ENCODE measurements at regions not wholly inside any gene's neighbourhood (a gene's known extent, or its start where the extent isn't known, plus 50 kb on each side); places are given as distances from the start of the nearest gene placed in this dataset.

- no peak for DNase-seq
- TF ChIP-seq EZH2phosphoT487 (IDR thresholded peaks at IDR 0.05; ENCODE audit: low read length) = no peak
- no peak for TF ChIP-seq EZH2 (optimal IDR thresholded peaks at IDR 0.05; ENCODE audit: low read depth, low read length)
- TF ChIP-seq, protein P1, sequence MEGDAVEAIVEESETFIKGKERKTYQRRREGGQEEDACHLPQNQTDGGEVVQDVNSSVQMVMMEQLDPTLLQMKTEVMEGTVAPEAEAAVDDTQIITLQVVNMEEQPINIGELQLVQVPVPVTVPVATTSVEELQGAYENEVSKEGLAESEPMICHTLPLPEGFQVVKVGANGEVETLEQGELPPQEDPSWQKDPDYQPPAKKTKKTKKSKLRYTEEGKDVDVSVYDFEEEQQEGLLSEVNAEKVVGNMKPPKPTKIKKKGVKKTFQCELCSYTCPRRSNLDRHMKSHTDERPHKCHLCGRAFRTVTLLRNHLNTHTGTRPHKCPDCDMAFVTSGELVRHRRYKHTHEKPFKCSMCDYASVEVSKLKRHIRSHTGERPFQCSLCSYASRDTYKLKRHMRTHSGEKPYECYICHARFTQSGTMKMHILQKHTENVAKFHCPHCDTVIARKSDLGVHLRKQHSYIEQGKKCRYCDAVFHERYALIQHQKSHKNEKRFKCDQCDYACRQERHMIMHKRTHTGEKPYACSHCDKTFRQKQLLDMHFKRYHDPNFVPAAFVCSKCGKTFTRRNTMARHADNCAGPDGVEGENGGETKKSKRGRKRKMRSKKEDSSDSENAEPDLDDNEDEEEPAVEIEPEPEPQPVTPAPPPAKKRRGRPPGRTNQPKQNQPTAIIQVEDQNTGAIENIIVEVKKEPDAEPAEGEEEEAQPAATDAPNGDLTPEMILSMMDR (IDR thresholded peaks at IDR 0.05; ENCODE audit: low read length) = no peak
- no peaks in the 10 kb centered on the region for H3K4me1 ChIP-seq (ENCODE audit: low read length)
- no peak overlapping the region for H3K4me2 ChIP-seq (ENCODE audit: low read depth, low read length)
- no peak overlapping the region for H3K9ac ChIP-seq (ENCODE audit: low read length)
- H3K36me3 ChIP-seq (replicated peaks; ENCODE audit: insufficient read depth, low read length) = no peaks in the 10 kb centered on the region
- H3K9me2 ChIP-seq (replicated peaks; ENCODE audit: insufficient read depth, low read length) = no peaks in the 10 kb centered on the region
- H3K27me3 ChIP-seq (replicated peaks; ENCODE audit: insufficient read depth, low read length) = no peaks in the 10 kb centered on the region
- H2AFZ ChIP-seq (ENCODE audit: low read length) = no peak overlapping the region
- H3K79me2 ChIP-seq (ENCODE audit: low read length) = no peaks in the 10 kb centered on the region
- no peaks in the 10 kb centered on the region for H3K9me3 ChIP-seq (replicated peaks; ENCODE audit: insufficient read depth, low read length)
- H3K27ac ChIP-seq (ENCODE audit: low read length) = no peak overlapping the region
- H3K4me3 ChIP-seq (ENCODE audit: low read length) = no peak overlapping the region
- H4K20me1 ChIP-seq (ENCODE audit: insufficient read depth, low read length) = no peaks in the 10 kb centered on the region
- no peaks in the 10 kb centered on the region for H3F3A ChIP-seq (ENCODE audit: insufficient read depth, low read length)
Measured at GRCh38 chr2:200212862-200213425, 93.5 kb upstream of the SPATS2L start.

- Histone ChIP-seq H3K27ac (ENCODE audit: low read length) (no peak overlapping the region), H3K27me3 (replicated peaks; ENCODE audit: insufficient read depth, low read length) (no peaks in the 10 kb centered on the region), H3K4me2 (ENCODE audit: low read depth, low read length) (no peak overlapping the region), H3K36me3 (replicated peaks; ENCODE audit: insufficient read depth, low read length) (no peaks in the 10 kb centered on the region), H3F3A (ENCODE audit: insufficient read depth, low read length) (no peaks in the 10 kb centered on the region), H2AFZ (ENCODE audit: low read length) (no peak overlapping the region), H3K9ac (ENCODE audit: low read length) (no peak overlapping the region), H3K9me3 (replicated peaks; ENCODE audit: insufficient read depth, low read length) (no peaks in the 10 kb centered on the region), H3K9me2 (replicated peaks; ENCODE audit: insufficient read depth, low read length) (no peaks in the 10 kb centered on the region), H4K20me1 (ENCODE audit: insufficient read depth, low read length) (no peaks in the 10 kb centered on the region), H3K79me2 (ENCODE audit: low read length) (no peaks in the 10 kb centered on the region), H3K4me1 (ENCODE audit: low read length) (no peaks in the 10 kb centered on the region), H3K4me3 (ENCODE audit: low read length) (no peak overlapping the region)
- TF ChIP-seq EZH2phosphoT487 (IDR thresholded peaks at IDR 0.05; ENCODE audit: low read length) (no peak), EZH2 (optimal IDR thresholded peaks at IDR 0.05; ENCODE audit: low read depth, low read length) (no peak)
- TF ChIP-seq, protein P1 (IDR thresholded peaks at IDR 0.05; ENCODE audit: low read length) = no peak
- DNase-seq = no peak
Measured at GRCh38 chr2:200216310-200216709, 90.2 kb upstream of the SPATS2L start.

DNA sequence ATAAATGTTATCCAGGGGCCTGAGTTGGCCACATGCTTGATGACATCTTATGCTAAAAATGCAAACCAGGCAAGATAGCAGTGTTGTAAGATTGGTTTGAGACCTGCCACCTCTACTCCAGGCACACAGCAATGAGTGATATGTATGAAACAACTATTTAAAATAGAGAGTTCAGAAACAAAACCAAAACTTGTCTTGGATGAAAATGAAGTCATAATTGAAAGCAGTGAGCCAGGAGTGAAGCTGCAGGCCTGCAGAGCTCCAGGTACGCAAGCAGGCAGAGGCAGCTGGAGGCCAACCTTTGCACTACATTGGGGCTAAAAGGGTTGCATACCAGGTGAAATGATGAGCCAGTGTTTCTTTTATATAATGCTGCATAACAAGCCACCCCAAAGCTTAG is 89.2 kb upstream of the SPATS2L start:
- Histone ChIP-seq H3K4me1 (ENCODE audit: low read length) (no peaks in the 10 kb centered on the region), H2AFZ (ENCODE audit: low read length) (no peak overlapping the region), H3K4me3 (ENCODE audit: low read length) (no peak overlapping the region), H3K79me2 (ENCODE audit: low read length) (no peaks in the 10 kb centered on the region), H3K4me2 (ENCODE audit: low read depth, low read length) (no peak overlapping the region), H3K36me3 (replicated peaks; ENCODE audit: insufficient read depth, low read length) (no peaks in the 10 kb centered on the region), H3K27ac (ENCODE audit: low read length) (no peak overlapping the region), H4K20me1 (ENCODE audit: insufficient read depth, low read length) (no peaks in the 10 kb centered on the region), H3K9me2 (replicated peaks; ENCODE audit: insufficient read depth, low read length) (no peaks in the 10 kb centered on the region), H3F3A (ENCODE audit: insufficient read depth, low read length) (no peaks in the 10 kb centered on the region), H3K27me3 (replicated peaks; ENCODE audit: insufficient read depth, low read length) (no peaks in the 10 kb centered on the region), H3K9me3 (replicated peaks; ENCODE audit: insufficient read depth, low read length) (no peaks in the 10 kb centered on the region), H3K9ac (ENCODE audit: low read length) (no peak overlapping the region)
- peak; percentile 32 for DNase-seq
- TF ChIP-seq, protein P1 (IDR thresholded peaks at IDR 0.05; ENCODE audit: low read length) = no peak
- no peak for TF ChIP-seq EZH2phosphoT487 (IDR thresholded peaks at IDR 0.05; ENCODE audit: low read length)
- TF ChIP-seq EZH2 (optimal IDR thresholded peaks at IDR 0.05; ENCODE audit: low read depth, low read length) = no peak
